ENCODE measurements at regions not wholly inside any gene's neighbourhood (a gene's known extent, or its start where the extent isn't known, plus 50 kb on each side); places are given as distances from the start of the nearest gene placed in this dataset.

DNA sequence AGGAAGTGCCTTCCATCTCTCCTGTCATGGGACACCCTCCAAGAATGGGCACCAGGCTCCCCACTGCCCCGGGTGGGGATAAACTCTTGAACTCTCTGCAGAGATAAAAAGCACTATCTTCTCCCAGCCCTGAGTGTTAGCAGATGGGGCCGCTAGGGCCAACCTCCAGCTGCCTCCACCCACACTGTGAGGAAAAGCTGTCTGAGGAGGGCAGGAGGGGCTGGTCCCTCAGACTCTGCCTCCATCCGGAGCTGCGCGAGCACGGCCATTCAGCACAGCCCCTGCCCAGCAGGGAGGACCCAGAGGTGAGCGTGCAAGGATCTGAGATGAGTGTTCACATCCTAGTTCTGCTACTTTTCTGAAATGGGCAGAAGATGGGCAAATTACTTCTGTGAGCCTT is 51.8 kb upstream of the TRABD2B start:
- H3K4me3 ChIP-seq (ENCODE audit: low read depth, low read length) = no peak overlapping the region
- TF ChIP-seq, protein P1, sequence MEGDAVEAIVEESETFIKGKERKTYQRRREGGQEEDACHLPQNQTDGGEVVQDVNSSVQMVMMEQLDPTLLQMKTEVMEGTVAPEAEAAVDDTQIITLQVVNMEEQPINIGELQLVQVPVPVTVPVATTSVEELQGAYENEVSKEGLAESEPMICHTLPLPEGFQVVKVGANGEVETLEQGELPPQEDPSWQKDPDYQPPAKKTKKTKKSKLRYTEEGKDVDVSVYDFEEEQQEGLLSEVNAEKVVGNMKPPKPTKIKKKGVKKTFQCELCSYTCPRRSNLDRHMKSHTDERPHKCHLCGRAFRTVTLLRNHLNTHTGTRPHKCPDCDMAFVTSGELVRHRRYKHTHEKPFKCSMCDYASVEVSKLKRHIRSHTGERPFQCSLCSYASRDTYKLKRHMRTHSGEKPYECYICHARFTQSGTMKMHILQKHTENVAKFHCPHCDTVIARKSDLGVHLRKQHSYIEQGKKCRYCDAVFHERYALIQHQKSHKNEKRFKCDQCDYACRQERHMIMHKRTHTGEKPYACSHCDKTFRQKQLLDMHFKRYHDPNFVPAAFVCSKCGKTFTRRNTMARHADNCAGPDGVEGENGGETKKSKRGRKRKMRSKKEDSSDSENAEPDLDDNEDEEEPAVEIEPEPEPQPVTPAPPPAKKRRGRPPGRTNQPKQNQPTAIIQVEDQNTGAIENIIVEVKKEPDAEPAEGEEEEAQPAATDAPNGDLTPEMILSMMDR (IDR thresholded peaks at IDR 0.05; ENCODE audit: insufficient read depth, low read depth, low read length, missing control alignments) = no peak
- DNase-seq (ENCODE audit: low read depth) = no peak

DNA sequence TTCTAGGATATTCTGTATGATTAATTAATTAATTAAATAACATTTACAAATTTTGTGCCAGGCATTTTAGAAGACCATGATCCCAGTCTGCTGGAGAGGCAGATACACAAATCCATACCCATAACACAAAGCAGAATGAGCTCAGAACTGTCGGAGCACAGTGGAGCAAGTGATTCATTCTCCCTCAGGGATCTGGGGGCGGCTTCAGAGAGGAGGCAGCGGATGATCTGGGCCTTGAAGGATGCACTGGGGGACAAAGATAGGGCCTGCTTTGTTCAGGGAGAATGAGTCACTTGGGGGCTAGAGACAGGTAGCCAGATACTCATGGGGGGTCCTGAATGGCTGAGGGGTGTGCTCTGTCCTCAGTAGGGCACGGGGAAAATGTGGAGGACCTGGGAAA is 50.9 kb upstream of the TRABD2B start:
- DNase-seq (ENCODE audit: low read depth) = no peak

DNA sequence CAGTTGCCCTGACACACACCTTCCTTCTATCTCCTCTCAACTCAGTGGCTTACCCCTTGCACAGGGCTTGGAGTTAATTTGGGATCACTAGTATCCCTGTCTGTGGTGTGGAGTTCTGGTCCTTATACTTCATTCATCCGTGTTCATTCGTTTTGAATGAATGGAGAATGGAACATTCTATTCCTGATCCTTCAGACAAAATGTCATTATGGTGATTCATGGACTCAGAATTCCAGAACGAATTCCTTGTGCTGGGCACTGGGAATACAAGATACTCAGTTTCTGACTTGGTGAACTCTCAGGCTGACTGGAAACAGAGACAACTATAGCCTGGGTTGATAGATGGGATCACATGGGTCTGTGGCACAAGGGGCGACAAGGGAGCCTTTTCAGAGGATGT is 49.9 kb upstream of the TRABD2B start:
- DNase-seq (ENCODE audit: low read depth) = no peak
- TF ChIP-seq, protein P1 (IDR thresholded peaks at IDR 0.05; ENCODE audit: insufficient read depth, low read depth, low read length, missing control alignments) = no peak
- H3K4me3 ChIP-seq (ENCODE audit: low read depth, low read length) = no peak overlapping the region

More for the DNA sequence above, 50.9 kb upstream of the TRABD2B start:
- H3K4me3 ChIP-seq (ENCODE audit: low read depth, low read length) = no peak overlapping the region
- TF ChIP-seq, protein P1 (IDR thresholded peaks at IDR 0.05; ENCODE audit: insufficient read depth, low read depth, low read length, missing control alignments) = no peak

Measured in GM12865 (cell line).